Spleen (tissue), 7 donors: ENCODE measurements at regions not wholly inside any gene's neighbourhood (a gene's known extent, or its start where the extent isn't known, plus 50 kb on each side); places are given as distances from the start of the nearest gene placed in this dataset.

Experiments used
- POLR2A ChIP-seq, 3 donors: fragments of 450-650 bp; IDR thresholded peaks; one replicate each; pipeline ENCODE4 v1.5.1; 2017; ENCODE audit warnings: antibody characterized with exemption in 3 of 3, mild to moderate bottlenecking in 1 of 3
- POLR2AphosphoS5 ChIP-seq, 3 donors: sonication (generic); formaldehyde crosslinking; IDR thresholded peaks; one replicate each; pipeline ENCODE4 v1.5.1; 2017; ENCODE audit warnings: antibody characterized with exemption in 3 of 3
- TF ChIP-seq, protein P1 (sequence below), 11 experiments: fragments of 200-600 bp in 7 of 11; fragments of 450-650 bp in 4 of 11; sonication (generic) in 4 of 11; IDR thresholded peaks in 8 of 11; conservative IDR thresholded peaks in 3 of 11; 1 replicate in 7 of 11; 2 replicates in 4 of 11; pipeline versions ENCODE4 v1.4.0 to v1.8.0; 2016 to 2021; ENCODE audit warnings: antibody characterized with exemption in 11 of 11, inconsistent platforms in 4 of 11, mild to moderate bottlenecking in 1 of 11
- donor health status: DM: no; HTN: no; CAD: no; lungs with moderate emphysema.
- donor health status: DM: no; HTN: no; CAD: no.
- donor health status: DM: no; HTN: no; CAD: no.

- TF ChIP-seq, protein P1, sequence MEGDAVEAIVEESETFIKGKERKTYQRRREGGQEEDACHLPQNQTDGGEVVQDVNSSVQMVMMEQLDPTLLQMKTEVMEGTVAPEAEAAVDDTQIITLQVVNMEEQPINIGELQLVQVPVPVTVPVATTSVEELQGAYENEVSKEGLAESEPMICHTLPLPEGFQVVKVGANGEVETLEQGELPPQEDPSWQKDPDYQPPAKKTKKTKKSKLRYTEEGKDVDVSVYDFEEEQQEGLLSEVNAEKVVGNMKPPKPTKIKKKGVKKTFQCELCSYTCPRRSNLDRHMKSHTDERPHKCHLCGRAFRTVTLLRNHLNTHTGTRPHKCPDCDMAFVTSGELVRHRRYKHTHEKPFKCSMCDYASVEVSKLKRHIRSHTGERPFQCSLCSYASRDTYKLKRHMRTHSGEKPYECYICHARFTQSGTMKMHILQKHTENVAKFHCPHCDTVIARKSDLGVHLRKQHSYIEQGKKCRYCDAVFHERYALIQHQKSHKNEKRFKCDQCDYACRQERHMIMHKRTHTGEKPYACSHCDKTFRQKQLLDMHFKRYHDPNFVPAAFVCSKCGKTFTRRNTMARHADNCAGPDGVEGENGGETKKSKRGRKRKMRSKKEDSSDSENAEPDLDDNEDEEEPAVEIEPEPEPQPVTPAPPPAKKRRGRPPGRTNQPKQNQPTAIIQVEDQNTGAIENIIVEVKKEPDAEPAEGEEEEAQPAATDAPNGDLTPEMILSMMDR (IDR thresholded peaks at IDR 0.05 in 8 of 11, conservative IDR thresholded peaks at IDR 0.05 in 3 of 11), result no peak
- no peak for TF ChIP-seq POLR2A (IDR thresholded peaks at IDR 0.05)
- TF ChIP-seq POLR2AphosphoS5 (IDR thresholded peaks at IDR 0.05), result no peak
These were observed 54.7 kb upstream of the HTR2A start for GRCh38 chr13:46951516-46951915.
